Lower leg skin (tissue), 4 donors: ENCODE measurements at regions not wholly inside any gene's neighbourhood (a gene's known extent, or its start where the extent isn't known, plus 50 kb on each side); places are given as distances from the start of the nearest gene placed in this dataset.

ENCODE experiments used
- DNase-seq, 2 donors: peaks; one replicate each; pipeline ENCODE4 v3.0.0-alpha.2; 2019; ENCODE audit warnings: low spot score in 2 of 2
- H3K4me3 ChIP-seq: fragments of 200-600 bp; sonication (generic); 2 replicates; pipeline ENCODE4 v1.5.1; 2017; ENCODE audit warnings: mild to moderate bottlenecking, low read depth; ENCODE audit not compliant: poor library complexity, severe bottlenecking
- CTCF ChIP-seq, 3 donors: fragments of 450-650 bp; IDR thresholded peaks; one replicate each; pipeline ENCODE4 v1.5.1; 2016; ENCODE audit warnings: antibody characterized with exemption in 3 of 3, mild to moderate bottlenecking in 3 of 3, moderate library complexity in 2 of 3
- POLR2A ChIP-seq, 2 donors: fragments of 450-650 bp; IDR thresholded peaks; one replicate each; pipeline ENCODE4 v1.6.1; 2016 to 2017; ENCODE audit warnings: antibody characterized with exemption in 2 of 2, mild to moderate bottlenecking in 1 of 2, moderate library complexity in 1 of 2
- WGBS, 2 donors: methylation state at CpG; one replicate each; pipeline ENCODE4 v1.1.5; 2018; 5-methylcytosine and 5-hydroxymethylcytosine counted together
- intact Hi-C: fragments of 100-400 bp; cut with DNase I; formaldehyde crosslinking; loops from one replicate; pipeline ENCODE4 v1.15.0; 2023; ENCODE audit warnings: low total_unique reads

- no peak for DNase-seq
- H3K4me3 ChIP-seq, result no peak overlapping the region
- WGBS, 2 donors, result 50% methylated on average over 2 of the region's 2 CpGs
- intact Hi-C loops, result no loop called here
- no peak for TF ChIP-seq POLR2A (IDR thresholded peaks at IDR 0.05)
- TF ChIP-seq CTCF (IDR thresholded peaks at IDR 0.05), result no peak
These were observed 299.5 kb downstream of the SRBD1 start for GRCh38 chr2:45311559-45311958.

- TF ChIP-seq POLR2A (IDR thresholded peaks at IDR 0.05), result no peak
- TF ChIP-seq CTCF (IDR thresholded peaks at IDR 0.05), result no peak
- 84 to 92% methylated on average over 11 of the region's 11 CpGs for WGBS, 2 donors
- no peak for DNase-seq
- H3K4me3 ChIP-seq, result no peak overlapping the region
- intact Hi-C loops, result no loop called here
These were observed 297.9 kb upstream of the SIX2 start for GRCh38 chr2:45307147-45307546.

- TF ChIP-seq POLR2A (IDR thresholded peaks at IDR 0.05), result no peak
- TF ChIP-seq CTCF (IDR thresholded peaks at IDR 0.05), result no peak
- H3K4me3 ChIP-seq, result no peak overlapping the region
- WGBS, 2 donors, result 45 to 59% methylated on average over 3 of the region's 3 CpGs
- DNase-seq, result no peak
- intact Hi-C loops, result no loop called here
These were observed 296.3 kb upstream of the SIX2 start for GRCh38 chr2:45305599-45305998.

- TF ChIP-seq CTCF (IDR thresholded peaks at IDR 0.05), result no peak
- TF ChIP-seq POLR2A (IDR thresholded peaks at IDR 0.05), result no peak
- no peak for DNase-seq
- H3K4me3 ChIP-seq, result no peak overlapping the region
- 66 to 78% methylated on average over 5 of the region's 5 CpGs for WGBS, 2 donors
- intact Hi-C loops, result no loop called here
These were observed 294.4 kb upstream of the SIX2 start for GRCh38 chr2:45303417-45304202.

GRCh38 chr2:45301307-45302277 is 292.3 kb upstream of the SIX2 start:
- no peak for TF ChIP-seq POLR2A (IDR thresholded peaks at IDR 0.05)
- TF ChIP-seq CTCF (IDR thresholded peaks at IDR 0.05), result no peak
- H3K4me3 ChIP-seq, result no peak overlapping the region
- no peak for DNase-seq
- WGBS, 2 donors, result 35 to 38% methylated on average over 17 to 19 of the region's 19 CpGs
- intact Hi-C loops, result no loop called here
